Kidney epithelial cell (primary cell): ENCODE measurements at regions not wholly inside any gene's neighbourhood (a gene's known extent, or its start where the extent isn't known, plus 50 kb on each side); places are given as distances from the start of the nearest gene placed in this dataset.

Experiments used
- DNase-seq: peaks from one replicate; pipeline ENCODE4 v3.0.0-alpha.2; 2010; ENCODE audit warnings: low read depth
- H3K27me3 ChIP-seq: 2 replicates; pipeline ENCODE4 v1.6.0; 2011; ENCODE audit warnings: low read length; ENCODE audit not compliant: control insufficient read depth, insufficient read depth
- H3K36me3 ChIP-seq: 2 replicates; pipeline ENCODE4 v1.5.1; 2011; ENCODE audit warnings: low read length; ENCODE audit not compliant: control insufficient read depth, insufficient read depth
- H3K4me3 ChIP-seq: 2 replicates; pipeline ENCODE4 v1.5.1; 2011; ENCODE audit warnings: low read depth, mild to moderate bottlenecking, control low read depth, low read length
- CTCF ChIP-seq: IDR thresholded peaks from 2 replicates; pipeline ENCODE4 v1.5.1; 2011; ENCODE audit warnings: mild to moderate bottlenecking, moderate library complexity, low read length, control low read depth, inconsistent platforms; ENCODE audit not compliant: insufficient read depth, poor library complexity, severe bottlenecking

GRCh38 chr1:221636096-221636495, 105.8 kb downstream of the DUSP10 start:
- TF ChIP-seq CTCF = no peak
- Histone ChIP-seq H3K27me3 (no peaks in the 10 kb centered on the region), H3K36me3 (no peaks in the 10 kb centered on the region), H3K4me3 (no peak overlapping the region)
- no peak for DNase-seq

- no peak overlapping the region for H3K4me3 ChIP-seq
- no peaks in the 10 kb centered on the region for H3K36me3 ChIP-seq
- no peak for TF ChIP-seq CTCF
- no peaks in the 10 kb centered on the region for H3K27me3 ChIP-seq
- DNase-seq = no peak
Observed at GRCh38 chr1:221636967-221637366, 104.9 kb downstream of the DUSP10 start.

- TF ChIP-seq CTCF = no peak
- Histone ChIP-seq H3K4me3 (no peak overlapping the region), H3K27me3 (no peaks in the 10 kb centered on the region), H3K36me3 (no peaks in the 10 kb centered on the region)
- DNase-seq = no peak
Observed at GRCh38 chr1:221637641-221638041, 104.2 kb downstream of the DUSP10 start.

- H3K4me3 ChIP-seq = no peak overlapping the region
- TF ChIP-seq CTCF = no peak
- no peak for DNase-seq
Observed at GRCh38 chr1:221638595-221638994, 103.3 kb downstream of the DUSP10 start.

GRCh38 chr1:221641811-221642210, 100.1 kb downstream of the DUSP10 start:
- no peak for DNase-seq
- no peak overlapping the region for H3K4me3 ChIP-seq
- no peak for TF ChIP-seq CTCF
- H3K36me3 ChIP-seq = no peaks in the 10 kb centered on the region
- no peaks in the 10 kb centered on the region for H3K27me3 ChIP-seq

More at GRCh38 chr1:221638595-221638994, 103.3 kb downstream of the DUSP10 start:
- Histone ChIP-seq H3K36me3 (no peaks in the 10 kb centered on the region), H3K27me3 (no peaks in the 10 kb centered on the region)

GRCh38 chr1:221643404-221644144, 98.3 kb downstream of the DUSP10 start:
- DNase-seq = no peak
- no peak for TF ChIP-seq CTCF
- Histone ChIP-seq H3K27me3 (no peaks in the 10 kb centered on the region), H3K4me3 (no peak overlapping the region), H3K36me3 (no peaks in the 10 kb centered on the region)
